Ascending aorta (tissue), 2 donors: ENCODE measurements at regions not wholly inside any gene's neighbourhood (a gene's known extent, or its start where the extent isn't known, plus 50 kb on each side); places are given as distances from the start of the nearest gene placed in this dataset.

Experiments used
- DNase-seq, 2 donors: peaks; one replicate each; pipeline ENCODE4 v3.0.0-alpha.2; 2019; ENCODE audit warnings: low spot score in 2 of 2
- H3K27ac ChIP-seq, 2 donors: fragments of 200-600 bp; sonication (generic); one replicate each; pipeline ENCODE4 v1.5.1; 2016 to 2017; ENCODE audit warnings: mild to moderate bottlenecking in 1 of 2
- H3K27me3 ChIP-seq: fragments of 200-600 bp; sonication (generic); one replicate; pipeline ENCODE4 v1.5.1; 2017
- H3K36me3 ChIP-seq, 2 donors: fragments of 200-600 bp; sonication (generic); one replicate each; pipeline ENCODE4 v1.5.1; 2016
- H3K4me1 ChIP-seq, 2 donors: fragments of 200-600 bp; sonication (generic); one replicate each; pipeline ENCODE4 v1.5.1; 2016 to 2017; ENCODE audit warnings: mild to moderate bottlenecking in 1 of 2
- H3K4me3 ChIP-seq, 2 donors: fragments of 200-600 bp; sonication (generic); one replicate each; pipeline ENCODE4 v1.5.1; 2016 to 2017; ENCODE audit warnings: mild to moderate bottlenecking in 1 of 2
- H3K9me3 ChIP-seq, 2 donors: fragments of 200-600 bp; sonication (generic); one replicate each; pipeline ENCODE4 v1.5.1; 2016
- CTCF ChIP-seq, 3 experiments: fragments of 200-600 bp in 2 of 3; fragments of 450-650 bp in 1 of 3; sonication (generic) in 2 of 3; IDR thresholded peaks; one replicate each; pipeline ENCODE4 v1.5.1; 2016 to 2019; ENCODE audit warnings: antibody characterized with exemption in 3 of 3, mild to moderate bottlenecking in 1 of 3, moderate library complexity in 1 of 3
- intact Hi-C: fragments of 100-400 bp; cut with DNase I; formaldehyde crosslinking; loops from one replicate; pipeline ENCODE4 v1.15.1; 2023

DNA sequence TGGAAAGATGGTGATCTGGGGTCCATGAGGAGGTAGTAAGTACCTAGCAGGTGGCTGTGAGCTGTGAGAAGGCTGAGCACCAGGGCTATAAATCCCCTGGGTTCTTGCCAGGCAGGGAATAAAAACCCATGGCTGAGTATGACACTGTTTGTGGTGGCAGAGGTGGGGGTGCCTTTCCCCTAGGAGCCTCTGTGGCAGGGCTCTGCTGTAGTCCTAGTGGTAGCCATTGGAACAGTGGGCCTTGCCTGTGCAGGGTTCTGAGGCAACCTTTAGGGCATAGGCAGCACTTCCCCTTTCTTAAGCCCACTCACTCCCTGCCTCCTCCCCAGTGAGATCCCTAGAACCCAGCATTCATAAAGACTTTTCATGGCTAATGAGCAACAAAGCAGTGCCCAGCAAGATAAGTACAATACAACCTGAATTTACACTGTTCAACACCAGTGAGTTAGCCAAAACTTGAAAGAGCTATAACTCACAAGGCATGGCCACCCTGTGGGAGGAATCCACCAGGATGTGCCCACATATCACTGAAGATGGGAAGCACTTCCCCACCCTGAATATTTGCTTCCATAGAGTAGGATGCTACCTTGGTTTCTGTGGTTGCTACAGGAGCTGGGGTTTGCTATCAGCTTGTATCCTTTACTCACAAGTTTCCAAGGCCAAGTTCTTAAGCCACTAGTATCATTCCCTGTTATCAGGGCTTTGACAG is 100.9 kb upstream of the NEUROD1 start:
- Histone ChIP-seq H3K27ac (no peak overlapping the region), H3K4me1 (peaks cover 0 to 7% of the 10 kb centered on the region in 2 donors), H3K9me3 (no peaks in the 10 kb centered on the region), H3K4me3 (no peak overlapping the region), H3K36me3 (no peaks in the 10 kb centered on the region), H3K27me3 (no peaks in the 10 kb centered on the region)
- no peak for TF ChIP-seq CTCF (IDR thresholded peaks at IDR 0.05)
- intact Hi-C loops, result no loop called here
- DNase-seq, result no peak

DNA sequence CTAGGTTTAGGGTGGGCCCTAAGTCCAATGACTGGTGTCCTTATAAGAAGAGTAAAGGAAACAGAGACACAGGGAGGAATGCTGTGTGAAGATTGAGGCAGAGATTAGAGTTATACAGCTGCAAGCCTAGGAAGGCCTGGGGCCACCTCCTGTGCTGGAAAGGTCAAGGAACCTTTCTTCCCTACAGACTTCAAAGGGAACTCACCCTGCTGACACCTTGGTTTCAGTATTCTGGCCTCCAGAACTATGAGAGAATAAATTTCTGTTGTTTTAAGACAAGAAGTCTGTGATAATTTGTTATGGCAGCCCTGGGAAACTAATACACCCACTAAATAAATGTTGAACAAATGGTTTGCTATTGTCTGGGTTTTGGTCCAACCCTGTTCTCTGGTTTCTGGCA is 102.3 kb upstream of the NEUROD1 start:
- Histone ChIP-seq H3K9me3 (no peaks in the 10 kb centered on the region), H3K27me3 (no peaks in the 10 kb centered on the region), H3K36me3 (no peaks in the 10 kb centered on the region), H3K4me3 (no peak overlapping the region), H3K4me1 (peaks cover 0 to 7% of the 10 kb centered on the region in 2 donors), H3K27ac (no peak overlapping the region)
- no peak for DNase-seq
- TF ChIP-seq CTCF (IDR thresholded peaks at IDR 0.05), result no peak
- intact Hi-C loops, result no loop called here

DNA sequence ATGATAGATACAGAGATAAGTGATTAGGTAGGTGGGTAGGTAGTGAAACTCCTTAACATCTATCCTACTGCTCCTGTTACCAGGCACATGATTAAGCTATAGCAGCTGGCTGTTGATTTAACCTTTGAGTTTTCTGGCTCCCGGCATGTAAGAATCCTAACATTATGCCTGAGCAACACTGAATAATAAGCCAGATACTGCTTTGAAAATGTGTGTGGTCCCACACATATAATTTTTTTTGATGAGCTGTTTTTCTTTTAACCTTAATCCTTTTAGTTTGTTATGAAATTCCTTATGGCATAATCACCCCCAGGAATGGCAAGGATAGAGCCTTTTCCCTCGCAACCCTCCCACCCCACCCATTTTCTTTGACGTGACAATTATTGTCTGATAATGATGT is 104.2 kb upstream of the NEUROD1 start:
- intact Hi-C loops, result no loop called here
- no peaks in the 10 kb centered on the region for H3K36me3 ChIP-seq
- H3K4me3 ChIP-seq, result no peak overlapping the region
- H3K27me3 ChIP-seq, result no peaks in the 10 kb centered on the region
- no peak for TF ChIP-seq CTCF (IDR thresholded peaks at IDR 0.05)
- H3K27ac ChIP-seq, result no peak overlapping the region
- no peak for DNase-seq
- H3K9me3 ChIP-seq, result no peaks in the 10 kb centered on the region
- H3K4me1 ChIP-seq, result peaks cover 0 to 3% of the 10 kb centered on the region in 2 donors

- H3K27ac ChIP-seq, result no peak overlapping the region
- no peak overlapping the region for H3K4me3 ChIP-seq
- H3K27me3 ChIP-seq, result no peaks in the 10 kb centered on the region
- DNase-seq, result no peak
- intact Hi-C loops, result no loop called here
- H3K4me1 ChIP-seq, result no peaks in the 10 kb centered on the region
- TF ChIP-seq CTCF (IDR thresholded peaks at IDR 0.05), result no peak
- H3K36me3 ChIP-seq, result no peaks in the 10 kb centered on the region
- H3K9me3 ChIP-seq, result no peaks in the 10 kb centered on the region
These were observed 105.5 kb upstream of the NEUROD1 start for GRCh38 chr2:181785691-181786344.

- H3K9me3 ChIP-seq, result no peaks in the 10 kb centered on the region
- intact Hi-C loops, result no loop called here
- H3K27me3 ChIP-seq, result no peaks in the 10 kb centered on the region
- H3K4me3 ChIP-seq, result no peak overlapping the region
- no peaks in the 10 kb centered on the region for H3K36me3 ChIP-seq
- TF ChIP-seq CTCF (IDR thresholded peaks at IDR 0.05), result no peak
- H3K4me1 ChIP-seq, result no peaks in the 10 kb centered on the region
- no peak overlapping the region for H3K27ac ChIP-seq
- DNase-seq, result no peak
These were observed 104.9 kb upstream of the ITPRID2 start for GRCh38 chr2:181786371-181787228.
